ENCODE measurements at regions not wholly inside any gene's neighbourhood (a gene's known extent, or its start where the extent isn't known, plus 50 kb on each side); places are given as distances from the start of the nearest gene placed in this dataset.

DNA sequence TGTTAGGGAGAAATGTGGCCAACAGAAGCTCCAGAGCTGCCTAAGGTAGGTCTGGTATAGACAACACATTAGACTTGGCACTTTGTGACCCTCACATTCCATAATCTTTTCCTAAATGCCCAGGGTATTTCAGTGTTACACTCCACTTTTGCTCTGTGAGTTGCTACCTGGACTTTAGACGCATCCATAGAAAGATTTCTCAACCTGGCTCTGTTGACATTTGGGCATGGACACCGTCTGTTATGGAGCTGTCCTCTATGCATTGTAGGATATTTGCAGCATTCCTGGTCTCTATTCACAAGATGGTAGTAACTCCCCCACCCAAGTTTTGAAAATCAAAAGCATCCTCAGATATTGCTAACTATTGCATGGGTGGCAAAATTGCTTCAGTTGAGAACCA is 136.5 kb upstream of the NETO1 start:
- no peak for TF ChIP-seq POLR2AphosphoS5 (IDR thresholded peaks at IDR 0.05; ENCODE audit: insufficient read depth in 1 of 2, low read depth in 1 of 2)
- TF ChIP-seq, protein P1, sequence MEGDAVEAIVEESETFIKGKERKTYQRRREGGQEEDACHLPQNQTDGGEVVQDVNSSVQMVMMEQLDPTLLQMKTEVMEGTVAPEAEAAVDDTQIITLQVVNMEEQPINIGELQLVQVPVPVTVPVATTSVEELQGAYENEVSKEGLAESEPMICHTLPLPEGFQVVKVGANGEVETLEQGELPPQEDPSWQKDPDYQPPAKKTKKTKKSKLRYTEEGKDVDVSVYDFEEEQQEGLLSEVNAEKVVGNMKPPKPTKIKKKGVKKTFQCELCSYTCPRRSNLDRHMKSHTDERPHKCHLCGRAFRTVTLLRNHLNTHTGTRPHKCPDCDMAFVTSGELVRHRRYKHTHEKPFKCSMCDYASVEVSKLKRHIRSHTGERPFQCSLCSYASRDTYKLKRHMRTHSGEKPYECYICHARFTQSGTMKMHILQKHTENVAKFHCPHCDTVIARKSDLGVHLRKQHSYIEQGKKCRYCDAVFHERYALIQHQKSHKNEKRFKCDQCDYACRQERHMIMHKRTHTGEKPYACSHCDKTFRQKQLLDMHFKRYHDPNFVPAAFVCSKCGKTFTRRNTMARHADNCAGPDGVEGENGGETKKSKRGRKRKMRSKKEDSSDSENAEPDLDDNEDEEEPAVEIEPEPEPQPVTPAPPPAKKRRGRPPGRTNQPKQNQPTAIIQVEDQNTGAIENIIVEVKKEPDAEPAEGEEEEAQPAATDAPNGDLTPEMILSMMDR (IDR thresholded peaks at IDR 0.05): no peak

Data from vagina (tissue), 2 donors.